GM12865 (cell line): ENCODE measurements at regions not wholly inside any gene's neighbourhood (a gene's known extent, or its start where the extent isn't known, plus 50 kb on each side); places are given as distances from the start of the nearest gene placed in this dataset.

Experiments used
- DNase-seq: peaks from one replicate; pipeline ENCODE4 v3.0.0; 2010; ENCODE audit warnings: low read depth
- H3K4me3 ChIP-seq: 2 replicates; pipeline ENCODE4 v1.5.1; 2011; ENCODE audit warnings: mild to moderate bottlenecking, low read depth, low read length, control low read depth
- CTCF ChIP-seq: IDR thresholded peaks from 2 replicates; pipeline ENCODE4 v1.5.1; 2011; ENCODE audit warnings: low read length, control low read depth, low read depth, inconsistent platforms; ENCODE audit not compliant: insufficient read depth; ENCODE audit errors: missing control alignments

- DNase-seq: no peak
- H3K4me3 ChIP-seq: no peak overlapping the region
- TF ChIP-seq CTCF: no peak
These were observed 793.9 kb downstream of the SUCLG1 start for GRCh38 chr2:83665154-83665553.

- TF ChIP-seq CTCF: no peak
- no peak overlapping the region for H3K4me3 ChIP-seq
- no peak for DNase-seq
These were observed 797.4 kb downstream of the SUCLG1 start for GRCh38 chr2:83661711-83662110.

- no peak for DNase-seq
- no peak overlapping the region for H3K4me3 ChIP-seq
- TF ChIP-seq CTCF: no peak
These were observed 804.9 kb downstream of the SUCLG1 start for GRCh38 chr2:83654091-83654611.

GRCh38 chr2:83650898-83651297 lies 808.2 kb downstream of the SUCLG1 start:
- no peak for DNase-seq
- no peak for TF ChIP-seq CTCF

GRCh38 chr2:83650161-83650560 lies 808.9 kb downstream of the SUCLG1 start:
- H3K4me3 ChIP-seq: no peak overlapping the region
- DNase-seq: no peak

More at GRCh38 chr2:83650898-83651297, 808.2 kb downstream of the SUCLG1 start:
- H3K4me3 ChIP-seq: no peak overlapping the region

GRCh38 chr2:83640506-83640905 lies 818.6 kb downstream of the SUCLG1 start:
- H3K4me3 ChIP-seq: no peak overlapping the region
- DNase-seq: no peak
- TF ChIP-seq CTCF: no peak

More at GRCh38 chr2:83650161-83650560, 808.9 kb downstream of the SUCLG1 start:
- TF ChIP-seq CTCF: no peak

GRCh38 chr2:83633423-83633822 lies 825.7 kb downstream of the SUCLG1 start:
- no peak for DNase-seq
- no peak overlapping the region for H3K4me3 ChIP-seq
- TF ChIP-seq CTCF: no peak
